PC-9 (cell line): ENCODE measurements at regions not wholly inside any gene's neighbourhood (a gene's known extent, or its start where the extent isn't known, plus 50 kb on each side); places are given as distances from the start of the nearest gene placed in this dataset.

Experiments used
- CTCF ChIP-seq: fragments of 200-600 bp; sonication (generic); conservative IDR thresholded peaks from 2 replicates; pipeline ENCODE4 v1.6.1; 2017; ENCODE audit warnings: mixed run types, antibody characterized with exemption, mild to moderate bottlenecking, moderate library complexity
- EZH2 ChIP-seq: fragments of 200-600 bp; sonication (generic); IDR thresholded peaks from 2 replicates; pipeline ENCODE4 v1.8.0; 2017; ENCODE audit warnings: antibody characterized with exemption, low read depth

- TF ChIP-seq CTCF, result no peak
- no peak for TF ChIP-seq EZH2
These were observed 67.5 kb upstream of the FYN start for GRCh38 chr6:111940801-111941200.
